ENCODE measurements at regions not wholly inside any gene's neighbourhood (a gene's known extent, or its start where the extent isn't known, plus 50 kb on each side); places are given as distances from the start of the nearest gene placed in this dataset.

GRCh38 chr9:1261266-1261665, 211.1 kb downstream of the DMRT2 start (continued):
- TF ChIP-seq ZNF462 (CRISPR knock-in tag; IDR thresholded peaks at IDR 0.05): no peak
- TF ChIP-seq CREB1 (CRISPR knock-in tag; IDR thresholded peaks at IDR 0.05; ENCODE audit: low read depth): no peak
- no peak for TF ChIP-seq REST (IDR thresholded peaks at IDR 0.05; ENCODE audit: unreplicated experiment)
- TF ChIP-seq NANOG (IDR thresholded peaks at IDR 0.05; ENCODE audit: borderline replicate concordance): no peak
- TF ChIP-seq JUNB (IDR thresholded peaks at IDR 0.05; ENCODE audit: unreplicated experiment): no peak
- no peak for TF ChIP-seq ZNF114 (CRISPR knock-in tag; IDR thresholded peaks at IDR 0.05)
- TF ChIP-seq ZNF331 (CRISPR knock-in tag; IDR thresholded peaks at IDR 0.05; ENCODE audit: low read depth): no peak
- TF ChIP-seq POLR2AphosphoS5 (IDR thresholded peaks at IDR 0.05; ENCODE audit: low read depth): no peak
- TF ChIP-seq EZH2 (IDR thresholded peaks at IDR 0.05; ENCODE audit: low read depth, unreplicated experiment): no peak
- no peak for TF ChIP-seq STAT1 (IDR thresholded peaks at IDR 0.05; ENCODE audit: unreplicated experiment)

Measured in GM23338 (cell line).